H9 (cell line): ENCODE measurements at regions not wholly inside any gene's neighbourhood (a gene's known extent, or its start where the extent isn't known, plus 50 kb on each side); places are given as distances from the start of the nearest gene placed in this dataset.

ENCODE experiments used
- DNase-seq: peaks from one replicate; pipeline ENCODE4 v3.0.0-alpha.2; 2017
- H2AFZ ChIP-seq: one replicate; pipeline ENCODE4 v1.6.1; 2013; ENCODE audit warnings: mild to moderate bottlenecking, low read length, control low read depth, moderate library complexity
- H2AK5ac ChIP-seq: 2 replicates; pipeline ENCODE4 v1.6.1; 2013; ENCODE audit warnings: low read length, control low read depth, mixed read lengths; ENCODE audit not compliant: insufficient read length
- H2BK120ac ChIP-seq: one replicate; pipeline ENCODE4 v1.6.1; 2013; ENCODE audit warnings: low read depth, mild to moderate bottlenecking, low read length, control low read depth, inconsistent platforms; ENCODE audit not compliant: poor library complexity, severe bottlenecking
- H2BK12ac ChIP-seq: 2 replicates; pipeline ENCODE4 v1.6.1; 2013; ENCODE audit warnings: low read length, control low read depth, mixed read lengths, low read depth; ENCODE audit not compliant: insufficient read length
- H2BK15ac ChIP-seq: 2 replicates; pipeline ENCODE4 v1.6.1; 2013; ENCODE audit warnings: low read depth, low read length, control low read depth
- H2BK20ac ChIP-seq: one replicate; pipeline ENCODE4 v1.6.1; 2013; ENCODE audit warnings: low read depth, mild to moderate bottlenecking, low read length, control low read depth, inconsistent platforms; ENCODE audit not compliant: poor library complexity, severe bottlenecking
- H2BK5ac ChIP-seq: 2 replicates; pipeline ENCODE4 v1.6.1; 2013; ENCODE audit warnings: low read length, control low read depth, mixed read lengths; ENCODE audit not compliant: insufficient read length
- H3K14ac ChIP-seq: 2 replicates; pipeline ENCODE4 v1.6.1; 2013; ENCODE audit warnings: low read length, control low read depth; ENCODE audit not compliant: insufficient read depth
- H3K18ac ChIP-seq: 2 replicates; pipeline ENCODE4 v1.6.1; 2013; ENCODE audit warnings: low read depth, mild to moderate bottlenecking, mixed read lengths, low read length, control low read depth; ENCODE audit not compliant: insufficient read length
- H3K23ac ChIP-seq: 2 replicates; pipeline ENCODE4 v1.6.1; 2013; ENCODE audit warnings: low read length, control low read depth, mixed read lengths, low read depth; ENCODE audit not compliant: insufficient read length
- H3K23me2 ChIP-seq: 2 replicates; pipeline ENCODE4 v1.6.1; 2013; ENCODE audit warnings: low read depth, mild to moderate bottlenecking, mixed read lengths, low read length, control low read depth; ENCODE audit not compliant: insufficient read length, poor library complexity, severe bottlenecking
- H3K27ac ChIP-seq: 2 replicates; pipeline ENCODE4 v1.5.1; 2013; ENCODE audit warnings: low read length, control low read depth, mixed read lengths, low read depth; ENCODE audit not compliant: insufficient read length
- H3K27me3 ChIP-seq: 2 replicates; pipeline ENCODE4 v1.6.1; 2013; ENCODE audit warnings: low read length, control low read depth, inconsistent platforms; ENCODE audit not compliant: insufficient read depth
- H3K4ac ChIP-seq: 2 replicates; pipeline ENCODE4 v1.6.1; 2013; ENCODE audit warnings: low read depth, mild to moderate bottlenecking, control low read depth, inconsistent platforms, low read length, moderate library complexity
- H3K4me1 ChIP-seq: 2 replicates; pipeline ENCODE4 v1.6.1; 2013; ENCODE audit warnings: low read length, control low read depth, inconsistent platforms; ENCODE audit not compliant: insufficient read depth
- H3K4me2 ChIP-seq: 2 replicates; pipeline ENCODE4 v1.6.1; 2013; ENCODE audit warnings: low read length, control low read depth, mixed read lengths; ENCODE audit not compliant: insufficient read length, insufficient read depth
- H3K56ac ChIP-seq: 2 replicates; pipeline ENCODE4 v1.6.1; 2013; ENCODE audit warnings: low read depth, mild to moderate bottlenecking, mixed read lengths, low read length, control low read depth; ENCODE audit not compliant: insufficient read length
- H3K79me1 ChIP-seq: 2 replicates; pipeline ENCODE4 v1.6.1; 2013; ENCODE audit warnings: low read depth, mild to moderate bottlenecking, moderate library complexity, low read length, control low read depth, inconsistent platforms; ENCODE audit not compliant: insufficient read depth, poor library complexity, severe bottlenecking
- H3K79me2 ChIP-seq: 2 replicates; pipeline ENCODE4 v1.6.1; 2013; ENCODE audit warnings: low read length, control low read depth, inconsistent platforms; ENCODE audit not compliant: insufficient read depth
- H3K9ac ChIP-seq: 2 replicates; pipeline ENCODE4 v1.6.1; 2013; ENCODE audit warnings: low read length, control low read depth, mixed read lengths; ENCODE audit not compliant: insufficient read length; ENCODE audit errors: extremely low read depth
- H3K9me3 ChIP-seq: one replicate; pipeline ENCODE4 v1.6.1; 2013; ENCODE audit warnings: low read depth, low read length, inconsistent platforms; ENCODE audit not compliant: control insufficient read depth
- H3T11ph ChIP-seq: one replicate; pipeline ENCODE4 v1.6.1; 2013; ENCODE audit warnings: mild to moderate bottlenecking, low read length, control low read depth, inconsistent platforms
- H4K20me1 ChIP-seq: one replicate; pipeline ENCODE4 v1.6.1; 2013; ENCODE audit not compliant: control insufficient read depth, insufficient read length, insufficient read depth
- H4K5ac ChIP-seq: 2 replicates; pipeline ENCODE4 v1.6.1; 2013; ENCODE audit warnings: low read depth, mild to moderate bottlenecking, mixed read lengths, low read length, control low read depth; ENCODE audit not compliant: insufficient read length
- H4K8ac ChIP-seq: replicated peaks from 2 replicates; pipeline ENCODE4 v1.6.1; 2013; ENCODE audit warnings: low read length, control low read depth, mixed read lengths, low read depth; ENCODE audit not compliant: insufficient read length
- H4K91ac ChIP-seq: 2 replicates; pipeline ENCODE4 v1.6.1; 2013; ENCODE audit warnings: low read depth, mild to moderate bottlenecking, moderate library complexity, mixed read lengths, low read length, control low read depth; ENCODE audit not compliant: insufficient read length
- H3K27ac Mint-ChIP-seq, 3 experiments: 2 replicates in 2 of 3; 3 replicates in 1 of 3; pipeline ENCODE4 v1.8.0; 2020 to 2021; ENCODE audit warnings: mixed read lengths in 3 of 3, mild to moderate bottlenecking in 1 of 3, moderate library complexity in 1 of 3
- H3K27me3 Mint-ChIP-seq: 2 replicates; pipeline ENCODE4 v1.8.0; 2021; ENCODE audit warnings: low read depth, mild to moderate bottlenecking, moderate library complexity, mixed read lengths
- H3K36me3 Mint-ChIP-seq, 3 experiments: 2 replicates in 2 of 3; 3 replicates in 1 of 3; pipeline ENCODE4 v1.8.0; 2020 to 2021; ENCODE audit warnings: low read depth in 3 of 3, mixed read lengths in 3 of 3; ENCODE audit not compliant: insufficient read depth in 1 of 3
- H3K4me1 Mint-ChIP-seq, 2 experiments: 2 replicates each; pipeline ENCODE4 v1.8.0; 2020; ENCODE audit warnings: mixed read lengths in 2 of 2
- H3K4me3 Mint-ChIP-seq, 2 experiments: 2 replicates in 1 of 2; 3 replicates in 1 of 2; pipeline ENCODE4 v1.8.0; 2020 to 2021; ENCODE audit warnings: mild to moderate bottlenecking in 2 of 2, mixed read lengths in 2 of 2, moderate library complexity in 1 of 2
- H3K9me3 Mint-ChIP-seq, 2 experiments: 2 replicates in 1 of 2; 3 replicates in 1 of 2; pipeline ENCODE4 v1.8.0; 2020; ENCODE audit warnings: mild to moderate bottlenecking in 2 of 2, mixed read lengths in 2 of 2, moderate library complexity in 1 of 2
- WGBS: extraction: QIAGEN DNeasy Blood & Tissue Kit; methylation state at CpG from one replicate; pipeline ENCODE4 v1.1.7; 2013; ENCODE audit warnings: missing lambda C conversion rate, low lambda C conversion rate, mixed read lengths; ENCODE audit not compliant: insufficient read length; ENCODE audit errors: extremely low coverage; 5-methylcytosine and 5-hydroxymethylcytosine counted together
- TF ChIP-seq, protein P1 (sequence below): fragments of 200-600 bp; sonication (generic); conservative IDR thresholded peaks from 3 replicates; pipeline ENCODE4 v1.8.0; 2021; ENCODE audit warnings: antibody characterized with exemption, mild to moderate bottlenecking

DNA sequence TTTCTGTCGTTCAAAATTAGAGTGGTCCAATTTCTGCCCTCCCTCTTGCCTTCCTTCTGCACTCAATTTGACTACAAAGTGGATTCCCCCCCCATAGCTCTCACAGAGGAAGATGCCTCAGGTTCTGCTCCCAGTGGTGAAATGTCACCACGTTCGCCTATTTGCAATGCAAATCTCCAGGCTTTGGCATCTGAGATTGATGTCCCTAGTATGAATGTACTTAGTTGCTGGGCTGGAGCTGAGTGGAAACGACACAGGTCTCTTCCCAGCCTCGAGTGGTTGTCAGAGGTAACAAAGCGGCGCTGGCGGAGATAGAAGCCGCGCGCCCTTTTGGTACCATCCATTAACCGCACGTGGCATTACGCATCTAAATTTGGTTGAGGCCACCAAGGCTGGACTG, 860.1 kb downstream of the MCTP2 start:
- DNase-seq: peak; percentile 27
- no peak overlapping the region for H3K27ac Mint-ChIP-seq
- Histone ChIP-seq H3K14ac (no peak overlapping the region), H3K79me1 (no peaks in the 10 kb centered on the region), H3K23ac (no peak overlapping the region), H3K4me1 (no peaks in the 10 kb centered on the region; the same call in 1 of the 2 replicates), H2BK15ac (no peak overlapping the region), H3K79me2 (no peaks in the 10 kb centered on the region), H3K27me3 (no peaks in the 10 kb centered on the region), H2BK20ac (no peak overlapping the region), H4K8ac (no peak overlapping the region), H2AK5ac (no peak overlapping the region), H3K27ac (no peak overlapping the region), H3K9me3 (no peaks in the 10 kb centered on the region), H2BK12ac (no peak overlapping the region), H3K18ac (no peak overlapping the region), H4K91ac (no peak overlapping the region), H2BK5ac (no peak overlapping the region), H4K5ac (no peak overlapping the region), H3K4me2 (no peak overlapping the region), H3K56ac (no peak overlapping the region), H3K9ac (no peak overlapping the region), H3T11ph (no peak overlapping the region), H3K4ac (no peak overlapping the region), H2AFZ (no peak overlapping the region), H2BK120ac (no peak overlapping the region), H4K20me1 (no peaks in the 10 kb centered on the region), H3K23me2 (no peaks in the 10 kb centered on the region)
- no peak overlapping the region for H3K4me3 Mint-ChIP-seq
- peaks cover 0 to 2% (median 0%) of the 10 kb centered on the region in 3 experiments; a peak in 2 of 7 replicates for H3K36me3 Mint-ChIP-seq
- peaks cover 9 to 11% of the 10 kb centered on the region in 2 experiments for H3K4me1 Mint-ChIP-seq
- no CpG with 5 or more reads among the region's 14 CpGs for WGBS
- H3K9me3 Mint-ChIP-seq: peaks cover 0 to 2% of the 10 kb centered on the region in 2 experiments; a peak in 2 of 5 replicates
- H3K27me3 Mint-ChIP-seq: no peaks in the 10 kb centered on the region
- TF ChIP-seq, protein P1, sequence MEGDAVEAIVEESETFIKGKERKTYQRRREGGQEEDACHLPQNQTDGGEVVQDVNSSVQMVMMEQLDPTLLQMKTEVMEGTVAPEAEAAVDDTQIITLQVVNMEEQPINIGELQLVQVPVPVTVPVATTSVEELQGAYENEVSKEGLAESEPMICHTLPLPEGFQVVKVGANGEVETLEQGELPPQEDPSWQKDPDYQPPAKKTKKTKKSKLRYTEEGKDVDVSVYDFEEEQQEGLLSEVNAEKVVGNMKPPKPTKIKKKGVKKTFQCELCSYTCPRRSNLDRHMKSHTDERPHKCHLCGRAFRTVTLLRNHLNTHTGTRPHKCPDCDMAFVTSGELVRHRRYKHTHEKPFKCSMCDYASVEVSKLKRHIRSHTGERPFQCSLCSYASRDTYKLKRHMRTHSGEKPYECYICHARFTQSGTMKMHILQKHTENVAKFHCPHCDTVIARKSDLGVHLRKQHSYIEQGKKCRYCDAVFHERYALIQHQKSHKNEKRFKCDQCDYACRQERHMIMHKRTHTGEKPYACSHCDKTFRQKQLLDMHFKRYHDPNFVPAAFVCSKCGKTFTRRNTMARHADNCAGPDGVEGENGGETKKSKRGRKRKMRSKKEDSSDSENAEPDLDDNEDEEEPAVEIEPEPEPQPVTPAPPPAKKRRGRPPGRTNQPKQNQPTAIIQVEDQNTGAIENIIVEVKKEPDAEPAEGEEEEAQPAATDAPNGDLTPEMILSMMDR: no peak
